K562 (cell line): ENCODE measurements at regions not wholly inside any gene's neighbourhood (a gene's known extent, or its start where the extent isn't known, plus 50 kb on each side); places are given as distances from the start of the nearest gene placed in this dataset.

Experiments
- ATAC-seq: fragments of 200-7000 bp; cut with Tn5 transposase; 3 replicates; pipeline ENCODE4 v1.9.1; 2020; ENCODE audit warnings: moderate library complexity
- BruUV-seq: library from RNA; stranded (reverse); fragments of 400-500 nt; replicated peaks from 2 replicates; lab custom pipeline; 2021; lab: Mats Ljungman, UMichigan
- CTCF ChIA-PET: fragments of 300-600 bp; formaldehyde crosslinking; extraction: SDS; loops from one replicate; lab custom pipeline; 2021; ENCODE audit warnings: low intra/inter-chr PET ratio; lab: Yijun Ruan, JAX
- POLR2A ChIA-PET: fragments of 300-600, 350-650 bp; sonication (Branson Sonifier 250); formaldehyde crosslinking; extraction: SDS; loops from one replicate; lab custom pipeline; 2021; ENCODE audit warnings: antibody characterized with exemption, inconsistent platforms; lab: Yijun Ruan, JAX
- DNase-seq, 4 experiments: peaks; one replicate each; pipeline versions ENCODE4 v3.0.0 to v3.0.0-alpha.2; 2011 to 2018; ENCODE audit warnings: low spot score in 3 of 4, mixed read lengths in 3 of 4; ENCODE audit errors: extremely low read depth in 1 of 4
- FAIRE-seq: peaks from 2 replicates; lab custom pipeline; 2011; peaks lifted over from hg19 to GRCh38; lab: Jason Lieb, UNC
- H2AFZ ChIP-seq: 2 replicates; pipeline ENCODE4 v1.6.0; 2011; ENCODE audit warnings: low read depth, low read length, control low read depth, inconsistent platforms
- H3K27ac ChIP-seq: fragments of 200-600 bp; 3 replicates; pipeline ENCODE4 v1.8.0; 2011; ENCODE audit warnings: low read depth, mild to moderate bottlenecking, control low read depth, inconsistent platforms, low read length, moderate library complexity, mixed read lengths; ENCODE audit errors: extremely low read depth
- H3K27me3 ChIP-seq, 2 experiments: fragments of 300-600 bp in 1 of 2; 2 replicates in 1 of 2; 3 replicates in 1 of 2; pipeline versions ENCODE4 v1.6.0 to v1.8.0; 2011; ENCODE audit warnings: inconsistent platforms in 2 of 2, low read length in 2 of 2, mild to moderate bottlenecking in 1 of 2, mixed read lengths in 1 of 2, moderate library complexity in 1 of 2; ENCODE audit not compliant: control insufficient read depth in 2 of 2, insufficient read depth in 2 of 2
- H3K36me3 ChIP-seq: fragments of 300-600 bp; 3 replicates; pipeline ENCODE4 v1.8.0; 2011; ENCODE audit warnings: mild to moderate bottlenecking, low read length, inconsistent platforms; ENCODE audit not compliant: control insufficient read depth, insufficient read depth
- H3K4me1 ChIP-seq, 2 experiments: fragments of 200-600 bp in 1 of 2; replicated peaks in 1 of 2; 2 replicates in 1 of 2; 3 replicates in 1 of 2; pipeline versions ENCODE4 v1.5.1 to v1.8.0; 2011; ENCODE audit warnings: inconsistent platforms in 2 of 2, low read length in 2 of 2, mild to moderate bottlenecking in 1 of 2, mixed read lengths in 1 of 2, moderate library complexity in 1 of 2; ENCODE audit not compliant: control insufficient read depth in 2 of 2, insufficient read depth in 2 of 2
- H3K4me2 ChIP-seq: 2 replicates; pipeline ENCODE4 v1.6.1; 2011; ENCODE audit warnings: low read length, control low read depth, inconsistent platforms, mixed read lengths; ENCODE audit not compliant: insufficient read depth
- H3K4me3 ChIP-seq: fragments of 200-600 bp; sonication (generic), shearing (Covaris generic); 2 replicates; pipeline ENCODE4 v1.5.1; 2016; ENCODE audit warnings: control low read depth, inconsistent platforms
- H3K79me2 ChIP-seq: fragments of 200-600 bp; 3 replicates; pipeline ENCODE4 v1.8.0; 2011; ENCODE audit warnings: low read length, inconsistent platforms; ENCODE audit not compliant: control insufficient read depth, insufficient read depth
- H3K9ac ChIP-seq, 2 experiments: 2 replicates each; pipeline versions ENCODE4 v1.6.0 to v1.6.1; 2011; ENCODE audit warnings: low read depth in 2 of 2, low read length in 2 of 2, control low read depth in 1 of 2, inconsistent platforms in 1 of 2, mild to moderate bottlenecking in 1 of 2, mixed read lengths in 1 of 2; ENCODE audit not compliant: insufficient read depth in 1 of 2
- H3K9me1 ChIP-seq: one replicate; pipeline ENCODE4 v1.6.0; 2011; ENCODE audit warnings: inconsistent platforms, mild to moderate bottlenecking, low read length, moderate library complexity; ENCODE audit not compliant: control insufficient read depth, insufficient read depth
- H3K9me3 ChIP-seq: replicated peaks from 2 replicates; pipeline ENCODE4 v1.5.1; 2011; ENCODE audit warnings: low read depth, low read length, inconsistent platforms; ENCODE audit not compliant: control insufficient read depth, insufficient read depth
- H4K20me1 ChIP-seq: replicated peaks from 2 replicates; pipeline ENCODE4 v1.6.1; 2011; ENCODE audit warnings: low read length, inconsistent platforms, mixed read lengths; ENCODE audit not compliant: control insufficient read depth, insufficient read depth
- FOXJ2 ChIP-seq: fragments of 200-800 bp; sonication (Bioruptor generic); IDR thresholded peaks from 2 replicates; pipeline ENCODE4 v1.6.1; 2016; ENCODE audit warnings: missing genetic modification characterization, missing compliant biosample characterization
- NFXL1 ChIP-seq: fragments of 450-650 bp; formaldehyde crosslinking; IDR thresholded peaks from 2 replicates; pipeline ENCODE4 v1.4.0; 2021; ENCODE audit warnings: mild to moderate bottlenecking
- RBM39 ChIP-seq: fragments of 200-400 bp; formaldehyde crosslinking; optimal IDR thresholded peaks from 2 replicates; pipeline ENCODE3; 2018; ENCODE audit warnings: low read depth, low read length
- TCF3 ChIP-seq: sonication (generic); formaldehyde crosslinking; IDR thresholded peaks from 2 replicates; pipeline ENCODE4 v1.4.0; 2020; ENCODE audit warnings: mild to moderate bottlenecking, missing genetic modification reagents
- ZBTB17 ChIP-seq: fragments of 450-650 bp; formaldehyde crosslinking; IDR thresholded peaks from 2 replicates; pipeline ENCODE4 v1.4.0; 2020; ENCODE audit warnings: mild to moderate bottlenecking
- ZNF354B ChIP-seq: fragments of 250-450 bp; sonication (Bioruptor Pico); IDR thresholded peaks from 2 replicates; pipeline ENCODE4 v1.4.0; 2020
- ZNF77 ChIP-seq: fragments of 250-450 bp; sonication (Bioruptor Pico); IDR thresholded peaks from 2 replicates; pipeline ENCODE4 v1.5.0; 2020
- WGBS: fragments of 100-300 bp; shearing (Covaris generic); methylation state at CpG from one replicate; pipeline ENCODE4 v1.1.6; 2016; ENCODE audit warnings: low coverage, mixed read lengths; ENCODE audit not compliant: insufficient coverage; ENCODE audit errors: missing lambda C conversion rate; 5-methylcytosine and 5-hydroxymethylcytosine counted together
- in situ Hi-C: fragments of 300-500 bp; cut with MboI; formaldehyde crosslinking; loops from 4 replicates; pipeline ENCODE4 v1.15.0; 2018; ENCODE audit warnings: inconsistent platforms, mixed read lengths
- intact Hi-C: fragments of 100-400 bp; cut with micrococcal nuclease; formaldehyde crosslinking; loops from 2 replicates; pipeline ENCODE4 v1.14.2; 2022

DNA sequence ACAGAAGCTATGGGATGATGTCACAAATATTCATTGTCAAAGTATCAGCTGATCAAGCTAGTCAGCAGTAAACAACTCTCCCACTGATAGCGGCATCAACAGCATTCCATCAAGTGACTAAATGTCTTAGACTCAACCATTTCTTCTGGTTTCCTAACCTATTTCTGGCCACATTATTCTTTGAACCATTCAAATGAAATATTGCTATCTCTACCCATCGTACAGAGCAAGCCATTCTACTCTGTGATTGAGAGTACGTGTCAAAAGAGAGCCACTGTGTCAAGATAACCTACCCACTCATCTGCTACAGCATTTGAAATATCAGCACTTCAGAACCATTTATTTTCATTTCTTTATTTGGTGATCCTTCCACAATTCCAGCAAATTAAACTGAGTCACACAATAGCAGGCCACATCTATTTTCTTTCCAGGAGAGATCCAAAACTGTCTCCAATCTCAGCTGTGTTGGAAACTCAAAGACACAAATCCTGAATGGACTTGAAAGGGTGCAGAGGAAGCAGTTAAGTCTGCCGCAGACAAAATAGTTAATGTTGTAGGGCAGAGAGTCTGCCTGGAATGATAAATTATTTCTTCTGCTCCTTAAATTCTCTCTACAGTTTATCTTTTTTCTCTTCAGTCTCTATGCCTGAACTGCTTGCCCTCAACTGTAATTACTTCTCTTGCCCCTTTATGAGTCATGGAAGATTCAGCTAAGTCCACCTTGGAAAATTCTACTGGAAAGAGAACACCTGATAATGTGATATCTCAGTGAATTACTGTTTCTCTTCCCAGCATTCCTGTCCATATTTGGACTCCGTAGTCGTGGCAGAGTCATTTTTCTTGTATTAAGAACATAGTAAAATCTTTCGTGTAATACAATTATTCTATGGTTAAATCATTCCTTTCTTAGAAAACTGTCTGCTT is 364.8 kb downstream of the PDGFC start:
- WGBS, result 0% methylated on average over 7 of the region's 7 CpGs
- no peak overlapping the region for H2AFZ ChIP-seq
- ATAC-seq (no peak), DNase-seq (no peak), FAIRE-seq (no peak)
- no peak overlapping the region for H3K4me3 ChIP-seq
- intact Hi-C loops, result no loop called here
- no peaks in the 10 kb centered on the region for H3K79me2 ChIP-seq
- no peak overlapping the region for H3K4me2 ChIP-seq
- H3K27ac ChIP-seq, result no peak overlapping the region
- no peak overlapping the region for H3K9ac ChIP-seq
- H3K27me3 ChIP-seq, result no peaks in the 10 kb centered on the region
- TF ChIP-seq RBM39, result no peak
- no peak for TF ChIP-seq ZNF354B (CRISPR knock-in tag)
- TF ChIP-seq ZBTB17 (CRISPR knock-in tag), result no peak
- no peak for TF ChIP-seq TCF3 (CRISPR knock-in tag)
- no peak for TF ChIP-seq FOXJ2
- no peak for TF ChIP-seq ZNF77 (CRISPR knock-in tag)
- no peak for TF ChIP-seq NFXL1
- POLR2A ChIA-PET, result no interaction called here
- H3K9me1 ChIP-seq, result no peaks in the 10 kb centered on the region
- in situ Hi-C loops, result no loop called here
- no TSS peak for BruUV-seq
- no peaks in the 10 kb centered on the region for H4K20me1 ChIP-seq
- H3K9me3 ChIP-seq, result no peaks in the 10 kb centered on the region
- H3K36me3 ChIP-seq, result no peaks in the 10 kb centered on the region
- CTCF ChIA-PET, result no interaction called here
- H3K4me1 ChIP-seq, result no peaks in the 10 kb centered on the region
